Tibial nerve (tissue), 4 donors: ENCODE measurements at regions not wholly inside any gene's neighbourhood (a gene's known extent, or its start where the extent isn't known, plus 50 kb on each side); places are given as distances from the start of the nearest gene placed in this dataset.
A peak's percentile ranks its signal among the peaks of the same experiment; 100 is the strongest.

Source experiments
- DNase-seq, 2 donors: peaks; one replicate each; pipeline ENCODE4 v3.0.0-alpha.2; 2019; ENCODE audit warnings: low spot score in 2 of 2
- H3K27ac ChIP-seq, 4 donors: fragments of 200-600 bp; sonication (generic) in 3 of 4; one replicate each; pipeline ENCODE4 v1.5.1; 2017 to 2019; ENCODE audit warnings: mild to moderate bottlenecking in 1 of 4
- H3K27me3 ChIP-seq, 2 donors: fragments of 200-600 bp; sonication (generic) in 1 of 2; one replicate each; pipeline versions ENCODE4 v1.5.1 to v1.6.0; 2017 to 2019
- H3K36me3 ChIP-seq, 3 donors: fragments of 200-600 bp; sonication (generic); one replicate each; pipeline ENCODE4 v1.5.1; 2018 to 2019
- H3K4me1 ChIP-seq, 4 donors: fragments of 200-600 bp; sonication (generic) in 3 of 4; one replicate each; pipeline ENCODE4 v1.5.1; 2017 to 2019
- H3K4me3 ChIP-seq, 4 donors: fragments of 200-600 bp; sonication (generic) in 3 of 4; one replicate each; pipeline ENCODE4 v1.5.1; 2017 to 2019; ENCODE audit warnings: mild to moderate bottlenecking in 1 of 4, moderate library complexity in 1 of 4
- H3K9me3 ChIP-seq, 4 donors: fragments of 200-600 bp; sonication (generic) in 3 of 4; one replicate each; pipeline ENCODE4 v1.5.1; 2017 to 2019
- CTCF ChIP-seq, 5 experiments: fragments of 200-600 bp in 3 of 5; fragments of 450-650 bp in 2 of 5; sonication (generic) in 3 of 5; IDR thresholded peaks; one replicate each; pipeline ENCODE4 v1.5.1; 2016 to 2019; ENCODE audit warnings: antibody characterized with exemption in 5 of 5, mild to moderate bottlenecking in 3 of 5, moderate library complexity in 2 of 5
- EP300 ChIP-seq, 2 donors: sonication (generic); formaldehyde crosslinking; IDR thresholded peaks; one replicate each; pipeline ENCODE4 v1.6.1; 2017; ENCODE audit warnings: antibody characterized with exemption in 2 of 2, mild to moderate bottlenecking in 1 of 2
- POLR2A ChIP-seq, 2 donors: fragments of 450-650 bp; IDR thresholded peaks; one replicate each; pipeline ENCODE4 v1.6.1; 2017; ENCODE audit warnings: antibody characterized with exemption in 2 of 2, mild to moderate bottlenecking in 2 of 2, moderate library complexity in 2 of 2
- WGBS, 2 donors: methylation state at CpG; one replicate each; pipeline ENCODE4 v1.1.5; 2018; 5-methylcytosine and 5-hydroxymethylcytosine counted together

DNA sequence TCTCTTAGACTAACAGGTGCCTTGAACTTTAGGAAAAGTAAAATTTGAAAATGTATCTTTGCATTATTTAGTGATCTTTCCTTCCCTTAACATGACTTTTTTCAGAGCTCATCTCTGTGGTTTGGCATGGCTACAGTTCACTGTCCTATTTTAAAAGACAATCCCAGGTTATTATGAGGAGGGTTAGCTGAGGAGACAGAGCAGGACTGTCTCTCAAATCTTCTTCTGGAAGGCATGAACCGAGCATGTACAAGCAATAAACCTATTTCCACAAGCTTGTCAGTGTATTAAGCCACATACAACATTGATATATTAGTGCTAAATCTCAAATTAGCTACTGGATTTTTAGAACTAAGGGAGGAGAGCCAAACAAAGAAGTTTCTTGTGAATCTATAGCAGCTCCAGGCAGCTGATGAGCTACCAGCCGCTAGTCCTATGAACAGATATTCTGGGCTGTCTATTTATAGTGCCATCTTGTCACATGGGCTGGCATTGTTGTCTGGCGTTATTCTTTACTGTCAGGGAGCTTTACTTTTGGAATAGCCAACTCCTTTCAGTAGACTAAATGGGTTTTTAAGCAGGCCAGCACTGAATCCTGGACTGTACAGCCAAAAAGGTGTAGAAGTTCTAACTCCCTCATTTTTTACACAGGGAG is 171.2 kb upstream of the ACTBL2 start:
- Histone ChIP-seq H3K4me1 (no peaks in the 10 kb centered on the region), H3K36me3 (no peaks in the 10 kb centered on the region), H3K27me3 (no peaks in the 10 kb centered on the region), H3K9me3 (peaks cover 0 to 8% (median 0%) of the 10 kb centered on the region in 4 donors), H3K4me3 (no peak overlapping the region), H3K27ac (no peak overlapping the region)
- DNase-seq = no peak
- WGBS, 2 donors = 31 to 47% methylated on average over 3 of the region's 3 CpGs
- no peak for TF ChIP-seq EP300 (IDR thresholded peaks at IDR 0.05)
- no peak for TF ChIP-seq POLR2A (IDR thresholded peaks at IDR 0.05)
- no peak for TF ChIP-seq CTCF (IDR thresholded peaks at IDR 0.05)

GRCh38 chr5:57651127-57651526 is 168.5 kb upstream of the ACTBL2 start:
- Histone ChIP-seq H3K27ac (no peak overlapping the region), H3K9me3 (peaks cover 0 to 21% (median 4%) of the 10 kb centered on the region in 4 donors), H3K27me3 (no peaks in the 10 kb centered on the region), H3K36me3 (no peaks in the 10 kb centered on the region), H3K4me3 (no peak overlapping the region), H3K4me1 (no peaks in the 10 kb centered on the region)
- DNase-seq = no peak
- no peak for TF ChIP-seq POLR2A (IDR thresholded peaks at IDR 0.05)
- WGBS, 2 donors = 69 to 90% methylated on average over 1 of the region's 1 CpG

DNA sequence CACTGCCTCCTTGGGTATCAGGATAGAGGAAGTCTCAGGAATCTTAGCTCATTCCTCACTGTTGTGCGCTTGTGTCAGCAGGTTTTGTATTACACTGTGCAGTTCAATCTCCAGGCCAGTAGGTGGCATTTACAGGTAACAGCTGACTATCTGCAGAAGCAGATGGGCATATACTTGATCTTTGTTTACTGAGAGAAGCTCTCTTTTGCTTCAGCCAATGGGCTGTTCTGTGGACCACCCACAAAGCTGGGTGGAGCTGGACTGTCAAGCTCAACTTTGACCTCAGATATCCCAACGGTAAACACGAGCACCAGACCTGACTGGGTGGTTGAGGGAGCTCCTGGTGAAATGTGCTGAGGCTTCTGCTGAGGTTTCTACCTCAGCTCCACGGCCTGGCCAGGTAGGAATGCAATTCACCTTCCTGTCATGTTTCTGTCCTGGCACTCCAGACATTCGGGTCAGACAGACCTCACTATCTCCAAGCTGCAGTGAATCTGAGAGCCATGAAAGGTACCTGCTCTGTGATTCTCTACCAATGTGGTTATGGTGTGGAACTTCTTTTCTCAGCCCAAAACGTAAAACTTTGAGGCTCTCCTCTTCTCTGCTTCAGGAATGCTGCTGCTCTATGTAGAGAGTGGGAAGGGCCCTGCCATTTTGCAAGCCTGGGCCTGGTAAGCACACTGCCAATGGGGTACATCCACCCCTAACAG is 167.9 kb upstream of the ACTBL2 start:
- TF ChIP-seq EP300 (IDR thresholded peaks at IDR 0.05) (no peak), CTCF (IDR thresholded peaks at IDR 0.05) (peak in 4 of 5 experiments; percentile 17 to 36 (median 26))
- DNase-seq = peak in 1 of 2 donors; percentile 19
- Histone ChIP-seq H3K4me1 (no peaks in the 10 kb centered on the region), H3K27me3 (no peaks in the 10 kb centered on the region), H3K4me3 (no peak overlapping the region), H3K36me3 (no peaks in the 10 kb centered on the region), H3K9me3 (peaks cover 0 to 21% (median 4%) of the 10 kb centered on the region in 4 donors), H3K27ac (no peak overlapping the region)
- 80 to 85% methylated on average over 6 of the region's 6 CpGs for WGBS, 2 donors

GRCh38 chr5:57642698-57643097 is 160.1 kb upstream of the ACTBL2 start:
- WGBS, 2 donors = 94 to 96% methylated on average over 2 of the region's 2 CpGs
- Histone ChIP-seq H3K9me3 (peaks cover 0 to 3% (median 2%) of the 10 kb centered on the region in 4 donors), H3K4me3 (no peak overlapping the region), H3K27ac (no peak overlapping the region), H3K36me3 (no peaks in the 10 kb centered on the region), H3K4me1 (no peaks in the 10 kb centered on the region), H3K27me3 (no peaks in the 10 kb centered on the region)
- no peak for DNase-seq
- TF ChIP-seq EP300 (IDR thresholded peaks at IDR 0.05) (no peak), POLR2A (IDR thresholded peaks at IDR 0.05) (no peak), CTCF (IDR thresholded peaks at IDR 0.05) (no peak)

DNA sequence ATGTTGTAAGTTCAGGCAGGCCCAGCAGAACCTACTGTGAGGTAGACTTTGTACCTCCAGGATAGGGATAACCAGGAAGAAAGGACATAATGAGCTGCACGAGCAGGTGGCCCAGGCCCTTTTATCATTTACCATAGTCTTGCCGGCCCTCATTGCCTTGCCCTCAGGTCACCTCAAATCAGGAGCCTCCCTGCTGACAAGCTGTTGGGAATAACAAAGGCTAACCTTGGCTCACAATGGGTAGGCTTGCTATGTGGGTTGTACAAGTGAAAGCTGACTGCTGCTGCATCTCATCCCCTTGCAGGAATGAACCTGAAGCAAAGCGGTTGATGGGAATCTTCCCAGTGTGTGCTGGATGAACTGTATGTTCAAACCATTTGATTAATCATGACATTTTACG is 159.5 kb upstream of the ACTBL2 start:
- no peaks in the 10 kb centered on the region for H3K36me3 ChIP-seq
- no peaks in the 10 kb centered on the region for H3K27me3 ChIP-seq
- DNase-seq = no peak
- 87 to 92% methylated on average over 4 of the region's 4 CpGs for WGBS, 2 donors
- H3K4me3 ChIP-seq = no peak overlapping the region
- no peaks in the 10 kb centered on the region for H3K9me3 ChIP-seq
- H3K27ac ChIP-seq = no peak overlapping the region
- H3K4me1 ChIP-seq = no peaks in the 10 kb centered on the region
- TF ChIP-seq EP300 (IDR thresholded peaks at IDR 0.05) (no peak), POLR2A (IDR thresholded peaks at IDR 0.05) (no peak), CTCF (IDR thresholded peaks at IDR 0.05) (no peak)
